Inferior parietal cortex (tissue), 1 donor: ENCODE measurements at regions not wholly inside any gene's neighbourhood (a gene's known extent, or its start where the extent isn't known, plus 50 kb on each side); places are given as distances from the start of the nearest gene placed in this dataset.

ENCODE experiments used
- DNase-seq: peaks from one replicate; pipeline ENCODE4 v3.0.0-alpha.2; 2016; ENCODE audit errors: extremely low spot score

DNA sequence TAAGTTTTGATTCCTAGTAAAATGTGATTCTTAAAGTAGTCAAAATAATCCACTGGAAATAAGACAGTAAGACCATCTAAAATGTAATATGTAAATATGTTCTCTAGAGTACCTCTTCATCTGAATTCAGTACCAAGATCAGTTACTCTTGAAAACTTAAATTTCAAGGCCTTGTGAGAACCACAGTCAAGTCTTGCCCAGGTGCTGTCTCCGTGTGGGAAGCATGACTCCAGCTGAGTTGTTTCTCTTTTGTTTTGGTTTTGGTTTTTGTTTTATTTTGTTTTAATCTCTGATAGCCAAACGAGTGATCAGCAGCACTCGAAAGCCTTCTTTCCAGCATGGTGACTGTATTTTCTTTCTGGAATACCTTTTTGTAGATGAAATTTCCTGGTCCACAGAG is 907.0 kb downstream of the KCNJ18 start:
- DNase-seq, result no peak

DNA sequence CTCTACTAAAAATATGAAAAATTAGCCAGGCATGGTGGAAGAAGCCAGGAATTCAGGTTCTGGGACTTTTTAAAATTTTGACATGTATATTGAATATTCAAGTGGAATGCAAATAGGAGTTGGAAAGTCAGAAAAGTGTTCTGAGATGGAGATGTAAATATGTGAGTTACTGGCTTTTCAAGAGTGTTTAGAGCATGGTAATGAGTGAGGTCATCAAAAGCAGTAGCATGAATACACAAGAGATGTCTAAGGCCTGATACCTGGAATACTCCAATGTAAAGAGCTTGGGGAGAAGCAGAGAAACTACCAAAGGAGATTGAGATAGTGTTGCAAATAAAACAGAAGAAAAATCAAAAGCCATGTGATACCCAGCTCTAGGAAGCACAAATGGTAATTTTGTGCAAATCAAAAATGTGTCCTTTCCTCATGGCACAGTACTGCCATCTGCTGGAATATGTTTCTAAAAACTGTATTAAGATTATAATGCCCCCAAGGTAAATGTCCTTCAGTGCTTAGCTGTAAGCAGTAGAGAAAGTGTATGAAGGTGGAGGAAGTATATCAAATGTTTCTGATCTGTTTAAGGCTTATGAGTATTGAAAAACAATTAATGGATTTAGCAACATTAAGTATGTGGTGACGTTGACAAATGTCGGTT is 908.4 kb downstream of the KCNJ18 start:
- DNase-seq, result peak; percentile 61
